SW 1271 (cell line): ENCODE measurements at regions not wholly inside any gene's neighbourhood (a gene's known extent, or its start where the extent isn't known, plus 50 kb on each side); places are given as distances from the start of the nearest gene placed in this dataset.

Experiments
- DNase-seq, 2 experiments: peaks; one replicate each; lab custom pipeline; 2025; lab: John Stamatoyannopoulos, UW

GRCh38 chr5:124644582-124644981 lies 101.9 kb downstream of the ZNF608 start:
- DNase-seq: no peak

- DNase-seq: no peak
Measured at GRCh38 chr5:124644138-124644537, 102.3 kb downstream of the ZNF608 start.

GRCh38 chr5:124643336-124643735 lies 103.1 kb downstream of the ZNF608 start:
- DNase-seq: no peak

- no peak for DNase-seq
Measured at GRCh38 chr5:124642151-124642550, 104.3 kb downstream of the ZNF608 start.

GRCh38 chr5:124641154-124641792 lies 105.2 kb downstream of the ZNF608 start:
- no peak for DNase-seq

GRCh38 chr5:124639095-124639665 lies 107.3 kb downstream of the ZNF608 start:
- no peak for DNase-seq

GRCh38 chr5:124637011-124637410 lies 109.4 kb downstream of the ZNF608 start:
- DNase-seq: no peak

- DNase-seq: no peak
Measured at GRCh38 chr5:124634741-124635323, 111.6 kb downstream of the ZNF608 start.

GRCh38 chr5:124634228-124634739 lies 112.2 kb downstream of the ZNF608 start:
- DNase-seq: no peak

- no peak for DNase-seq
Measured at GRCh38 chr5:124633209-124633608, 113.2 kb downstream of the ZNF608 start.

GRCh38 chr5:124631874-124632550 lies 114.4 kb downstream of the ZNF608 start:
- no peak for DNase-seq

- DNase-seq: no peak
Measured at GRCh38 chr5:124630767-124631704, 115.4 kb downstream of the ZNF608 start.

GRCh38 chr5:124628721-124629596 lies 117.5 kb downstream of the ZNF608 start:
- peak in 1 of 2 experiments; percentile 11 for DNase-seq

GRCh38 chr5:124627815-124628595 lies 118.4 kb downstream of the ZNF608 start:
- no peak for DNase-seq

- DNase-seq: no peak
Measured at GRCh38 chr5:124626053-124626452, 120.4 kb downstream of the ZNF608 start.

- no peak for DNase-seq
Measured at GRCh38 chr5:124623265-124623664, 123.2 kb downstream of the ZNF608 start.

GRCh38 chr5:124622851-124623250 lies 123.6 kb downstream of the ZNF608 start:
- no peak for DNase-seq

GRCh38 chr5:124621279-124621678 lies 125.2 kb downstream of the ZNF608 start:
- DNase-seq: no peak

- no peak for DNase-seq
Measured at GRCh38 chr5:124620743-124621142, 125.7 kb downstream of the ZNF608 start.

- no peak for DNase-seq
Measured at GRCh38 chr5:124619121-124619520, 127.3 kb downstream of the ZNF608 start.
